ENCODE measurements at regions not wholly inside any gene's neighbourhood (a gene's known extent, or its start where the extent isn't known, plus 50 kb on each side); places are given as distances from the start of the nearest gene placed in this dataset.
A peak's percentile ranks its signal among the peaks of the same experiment; 100 is the strongest.

GRCh38 chr2:236666646-236667204, 97.1 kb downstream of the ACKR3 start:
- Histone ChIP-seq H3K27ac (no peak overlapping the region), H3K4me3 (no peak overlapping the region)
- no peak for TF ChIP-seq CTCF (IDR thresholded peaks at IDR 0.05)
- DNase-seq (ENCODE audit: low spot score), result peak; percentile 33

GRCh38 chr2:236667526-236667925, 97.9 kb downstream of the ACKR3 start:
- DNase-seq (ENCODE audit: low spot score), result peak; percentile 72
- no peak overlapping the region for H3K4me3 ChIP-seq
- no peak overlapping the region for H3K27ac ChIP-seq
- no peak for TF ChIP-seq CTCF (IDR thresholded peaks at IDR 0.05)

- H3K4me3 ChIP-seq, result no peak overlapping the region
- no peak for DNase-seq (ENCODE audit: low spot score)
- TF ChIP-seq CTCF (IDR thresholded peaks at IDR 0.05), result no peak
- H3K27ac ChIP-seq, result no peak overlapping the region
These were observed 98.9 kb downstream of the ACKR3 start for GRCh38 chr2:236668531-236668969.

- Histone ChIP-seq H3K4me3 (no peak overlapping the region), H3K27ac (no peak overlapping the region)
- peak; percentile 46 for DNase-seq (ENCODE audit: low spot score)
- no peak for TF ChIP-seq CTCF (IDR thresholded peaks at IDR 0.05)
These were observed 100.6 kb downstream of the ACKR3 start for GRCh38 chr2:236670235-236670620.

- TF ChIP-seq CTCF (IDR thresholded peaks at IDR 0.05), result no peak
- DNase-seq (ENCODE audit: low spot score), result peak; percentile 59
- H3K27ac ChIP-seq, result no peak overlapping the region
These were observed 102.4 kb downstream of the ACKR3 start for GRCh38 chr2:236671896-236672562.

GRCh38 chr2:236672606-236673005, 103.0 kb downstream of the ACKR3 start:
- TF ChIP-seq CTCF (IDR thresholded peaks at IDR 0.05), result no peak

More at GRCh38 chr2:236671896-236672562, 102.4 kb downstream of the ACKR3 start:
- no peak overlapping the region for H3K4me3 ChIP-seq

More at GRCh38 chr2:236672606-236673005, 103.0 kb downstream of the ACKR3 start:
- Histone ChIP-seq H3K27ac (no peak overlapping the region), H3K4me3 (no peak overlapping the region)
- DNase-seq (ENCODE audit: low spot score), result peak; percentile 35
